K562 (cell line): ENCODE measurements at regions not wholly inside any gene's neighbourhood (a gene's known extent, or its start where the extent isn't known, plus 50 kb on each side); places are given as distances from the start of the nearest gene placed in this dataset.

Source experiments
- CBFB ChIP-seq: sonication (generic); formaldehyde crosslinking; IDR thresholded peaks from 2 replicates; pipeline ENCODE4 v1.4.0; 2020; ENCODE audit warnings: mild to moderate bottlenecking, missing genetic modification reagents
- MAFF ChIP-seq: IDR thresholded peaks from 2 replicates; pipeline ENCODE4 v1.6.1; 2012; ENCODE audit warnings: low read length, improper control_type of control experiment
- NR2C2 ChIP-seq, 2 experiments: fragments of 200-800 bp in 1 of 2; sonication (Bioruptor generic) in 1 of 2; sonication (generic) in 1 of 2; formaldehyde crosslinking in 1 of 2; IDR thresholded peaks; 2 replicates each; pipeline versions ENCODE4 v1.6.1 to v1.8.0; 2016 to 2022; ENCODE audit warnings: mild to moderate bottlenecking in 1 of 2, missing compliant biosample characterization in 1 of 2, missing genetic modification characterization in 1 of 2, missing genetic modification reagents in 1 of 2
- PHF8 ChIP-seq: fragments of 200-600 bp; sonication (generic); IDR thresholded peaks from 2 replicates; pipeline ENCODE4 v1.6.1; 2012; ENCODE audit warnings: mixed run types, mild to moderate bottlenecking, inconsistent platforms, low read length, moderate library complexity, borderline replicate concordance
- RAD51 ChIP-seq: fragments of 450-650 bp; IDR thresholded peaks from 2 replicates; pipeline ENCODE4 v1.7.1; 2016; ENCODE audit warnings: low read depth, mild to moderate bottlenecking, borderline replicate concordance
- SIN3A ChIP-seq, 2 experiments: fragments of 150-350 bp in 1 of 2; IDR thresholded peaks; 2 replicates each; pipeline ENCODE4 v1.6.1; 2011 to 2016; ENCODE audit warnings: borderline replicate concordance in 2 of 2, low read depth in 2 of 2, low read length in 2 of 2, mild to moderate bottlenecking in 2 of 2, moderate library complexity in 2 of 2; ENCODE audit not compliant: control insufficient read depth in 1 of 2
- TAF1 ChIP-seq: IDR thresholded peaks from 2 replicates; pipeline ENCODE4 v1.6.1; 2011; ENCODE audit warnings: mild to moderate bottlenecking, low read length, moderate library complexity; ENCODE audit not compliant: insufficient read depth, control insufficient read depth, severe bottlenecking; ENCODE audit errors: extremely low read depth
- TF ChIP-seq, protein P1 (sequence below), 2 experiments: fragments of 450-650 bp; formaldehyde crosslinking in 1 of 2; IDR thresholded peaks; 2 replicates each; pipeline versions ENCODE4 v1.4.0 to v1.6.1; 2014 to 2020; ENCODE audit warnings: mild to moderate bottlenecking in 2 of 2, borderline replicate concordance in 1 of 2, low read depth in 1 of 2
- TF ChIP-seq, protein P2 (sequence below), 3 experiments: IDR thresholded peaks in 2 of 3; conservative IDR thresholded peaks in 1 of 3; 2 replicates each; pipeline ENCODE4 v1.5.1; 2011 to 2012; ENCODE audit warnings: low read length in 3 of 3, mild to moderate bottlenecking in 3 of 3, control low read depth in 2 of 3, improper control_type of control experiment in 1 of 3, inconsistent platforms in 1 of 3, low read depth in 1 of 3, mixed read lengths in 1 of 3, moderate library complexity in 1 of 3; ENCODE audit not compliant: insufficient read depth in 2 of 3

DNA sequence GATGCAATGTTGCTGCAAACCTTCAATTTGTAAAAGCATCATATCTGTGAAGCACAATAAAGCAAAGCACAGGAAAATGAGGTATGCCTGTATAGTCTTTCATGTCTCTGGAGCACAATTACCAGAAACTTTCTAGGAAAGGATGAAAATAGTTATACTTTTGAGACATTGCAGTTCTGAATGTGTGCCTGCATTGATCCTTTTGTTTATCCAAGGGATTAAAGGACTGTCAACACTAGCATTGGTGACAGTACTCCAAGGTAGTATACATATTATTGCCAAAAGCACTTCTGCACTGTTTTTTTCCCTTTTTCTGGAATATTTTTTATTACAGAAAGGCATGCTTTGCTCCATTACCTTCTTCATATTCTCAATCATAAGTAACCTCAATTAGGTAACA, 476.0 kb downstream of the GABRG1 start:
- no peak for TF ChIP-seq SIN3A (IDR thresholded peaks at IDR 0.05; ENCODE audit: borderline replicate concordance in 2 of 2, control insufficient read depth in 1 of 2, low read depth in 2 of 2, low read length in 2 of 2)
- TF ChIP-seq, protein P1, sequence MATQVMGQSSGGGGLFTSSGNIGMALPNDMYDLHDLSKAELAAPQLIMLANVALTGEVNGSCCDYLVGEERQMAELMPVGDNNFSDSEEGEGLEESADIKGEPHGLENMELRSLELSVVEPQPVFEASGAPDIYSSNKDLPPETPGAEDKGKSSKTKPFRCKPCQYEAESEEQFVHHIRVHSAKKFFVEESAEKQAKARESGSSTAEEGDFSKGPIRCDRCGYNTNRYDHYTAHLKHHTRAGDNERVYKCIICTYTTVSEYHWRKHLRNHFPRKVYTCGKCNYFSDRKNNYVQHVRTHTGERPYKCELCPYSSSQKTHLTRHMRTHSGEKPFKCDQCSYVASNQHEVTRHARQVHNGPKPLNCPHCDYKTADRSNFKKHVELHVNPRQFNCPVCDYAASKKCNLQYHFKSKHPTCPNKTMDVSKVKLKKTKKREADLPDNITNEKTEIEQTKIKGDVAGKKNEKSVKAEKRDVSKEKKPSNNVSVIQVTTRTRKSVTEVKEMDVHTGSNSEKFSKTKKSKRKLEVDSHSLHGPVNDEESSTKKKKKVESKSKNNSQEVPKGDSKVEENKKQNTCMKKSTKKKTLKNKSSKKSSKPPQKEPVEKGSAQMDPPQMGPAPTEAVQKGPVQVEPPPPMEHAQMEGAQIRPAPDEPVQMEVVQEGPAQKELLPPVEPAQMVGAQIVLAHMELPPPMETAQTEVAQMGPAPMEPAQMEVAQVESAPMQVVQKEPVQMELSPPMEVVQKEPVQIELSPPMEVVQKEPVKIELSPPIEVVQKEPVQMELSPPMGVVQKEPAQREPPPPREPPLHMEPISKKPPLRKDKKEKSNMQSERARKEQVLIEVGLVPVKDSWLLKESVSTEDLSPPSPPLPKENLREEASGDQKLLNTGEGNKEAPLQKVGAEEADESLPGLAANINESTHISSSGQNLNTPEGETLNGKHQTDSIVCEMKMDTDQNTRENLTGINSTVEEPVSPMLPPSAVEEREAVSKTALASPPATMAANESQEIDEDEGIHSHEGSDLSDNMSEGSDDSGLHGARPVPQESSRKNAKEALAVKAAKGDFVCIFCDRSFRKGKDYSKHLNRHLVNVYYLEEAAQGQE (IDR thresholded peaks at IDR 0.05; ENCODE audit: borderline replicate concordance), result no peak
- TF ChIP-seq, protein P1 (CRISPR knock-in tag; IDR thresholded peaks at IDR 0.05; ENCODE audit: low read depth), result no peak
- TF ChIP-seq, protein P2, sequence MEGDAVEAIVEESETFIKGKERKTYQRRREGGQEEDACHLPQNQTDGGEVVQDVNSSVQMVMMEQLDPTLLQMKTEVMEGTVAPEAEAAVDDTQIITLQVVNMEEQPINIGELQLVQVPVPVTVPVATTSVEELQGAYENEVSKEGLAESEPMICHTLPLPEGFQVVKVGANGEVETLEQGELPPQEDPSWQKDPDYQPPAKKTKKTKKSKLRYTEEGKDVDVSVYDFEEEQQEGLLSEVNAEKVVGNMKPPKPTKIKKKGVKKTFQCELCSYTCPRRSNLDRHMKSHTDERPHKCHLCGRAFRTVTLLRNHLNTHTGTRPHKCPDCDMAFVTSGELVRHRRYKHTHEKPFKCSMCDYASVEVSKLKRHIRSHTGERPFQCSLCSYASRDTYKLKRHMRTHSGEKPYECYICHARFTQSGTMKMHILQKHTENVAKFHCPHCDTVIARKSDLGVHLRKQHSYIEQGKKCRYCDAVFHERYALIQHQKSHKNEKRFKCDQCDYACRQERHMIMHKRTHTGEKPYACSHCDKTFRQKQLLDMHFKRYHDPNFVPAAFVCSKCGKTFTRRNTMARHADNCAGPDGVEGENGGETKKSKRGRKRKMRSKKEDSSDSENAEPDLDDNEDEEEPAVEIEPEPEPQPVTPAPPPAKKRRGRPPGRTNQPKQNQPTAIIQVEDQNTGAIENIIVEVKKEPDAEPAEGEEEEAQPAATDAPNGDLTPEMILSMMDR (IDR thresholded peaks at IDR 0.05 in 2 of 3, conservative IDR thresholded peaks at IDR 0.05 in 1 of 3; ENCODE audit: insufficient read depth in 2 of 3, low read depth in 1 of 3, low read length in 3 of 3), result no peak
- TF ChIP-seq CBFB, result no peak
- TF ChIP-seq PHF8, result no peak
- no peak for TF ChIP-seq TAF1
- TF ChIP-seq MAFF, result no peak
- TF ChIP-seq RAD51, result no peak
- TF ChIP-seq NR2C2 (CRISPR knock-in tag; IDR thresholded peaks at IDR 0.05), result no peak
- no peak for TF ChIP-seq NR2C2 (tag; IDR thresholded peaks at IDR 0.05)
